ENCODE measurements at regions not wholly inside any gene's neighbourhood (a gene's known extent, or its start where the extent isn't known, plus 50 kb on each side); places are given as distances from the start of the nearest gene placed in this dataset.

GRCh38 chr7:19368491-19368925 is 223.3 kb upstream of the FERD3L start:
- ATAC-seq (no peak), DNase-seq (no peak)
- 14 to 20% (median 19%) methylated on average over 7 of the region's 7 CpGs for WGBS, 3 donors
- Histone ChIP-seq H3K27ac (no peak overlapping the region), H3K36me3 (ENCODE audit: insufficient read depth in 1 of 2, low read depth in 1 of 2) (no peaks in the 10 kb centered on the region), H3K4me3 (no peak overlapping the region), H3K27me3 (ENCODE audit: insufficient read depth in 3 of 3, low read length in 2 of 3) (no peaks in the 10 kb centered on the region), H3K9me3 (no peaks in the 10 kb centered on the region), H3K4me1 (no peaks in the 10 kb centered on the region)
- TF ChIP-seq CTCF (IDR thresholded peaks at IDR 0.05): no peak
- intact Hi-C loops (cut with DNase I): no loop called here

- 50 to 59% (median 59%) methylated on average over 4 of the region's 4 CpGs for WGBS, 3 donors
- H3K9me3 ChIP-seq: no peaks in the 10 kb centered on the region
- H3K4me3 ChIP-seq: no peak overlapping the region
- intact Hi-C loops (cut with DNase I): no loop called here
- no peaks in the 10 kb centered on the region for H3K4me1 ChIP-seq
- no peak for TF ChIP-seq CTCF (IDR thresholded peaks at IDR 0.05)
- H3K27me3 ChIP-seq (ENCODE audit: insufficient read depth in 3 of 3, low read length in 2 of 3): no peaks in the 10 kb centered on the region
- no peaks in the 10 kb centered on the region for H3K36me3 ChIP-seq (ENCODE audit: insufficient read depth in 1 of 2, low read depth in 1 of 2)
- H3K27ac ChIP-seq: no peak overlapping the region
- ATAC-seq (no peak), DNase-seq (no peak)
Observed at GRCh38 chr7:19364950-19365349, 219.7 kb upstream of the FERD3L start.

GRCh38 chr7:19362099-19362498 is 216.9 kb upstream of the FERD3L start:
- no peak for ATAC-seq
- H3K27ac ChIP-seq: no peak overlapping the region
- H3K9me3 ChIP-seq: no peaks in the 10 kb centered on the region
- intact Hi-C loops (cut with DNase I): no loop called here
- H3K36me3 ChIP-seq (ENCODE audit: insufficient read depth in 1 of 2, low read depth in 1 of 2): no peaks in the 10 kb centered on the region
- no peak overlapping the region for H3K4me3 ChIP-seq
- H3K27me3 ChIP-seq (ENCODE audit: insufficient read depth in 3 of 3, low read length in 2 of 3): no peaks in the 10 kb centered on the region
- DNase-seq: no peak
- WGBS, 3 donors: 90 to 92% (median 90%) methylated on average over 2 of the region's 2 CpGs
- no peak for TF ChIP-seq CTCF (IDR thresholded peaks at IDR 0.05)
- H3K4me1 ChIP-seq: no peaks in the 10 kb centered on the region

GRCh38 chr7:19353180-19353579 is 208.0 kb upstream of the FERD3L start:
- Histone ChIP-seq H3K4me3 (no peak overlapping the region), H3K27ac (no peak overlapping the region), H3K27me3 (ENCODE audit: insufficient read depth in 3 of 3, low read length in 2 of 3) (no peaks in the 10 kb centered on the region), H3K4me1 (no peaks in the 10 kb centered on the region), H3K9me3 (no peaks in the 10 kb centered on the region), H3K36me3 (ENCODE audit: insufficient read depth in 1 of 2, low read depth in 1 of 2) (no peaks in the 10 kb centered on the region)
- DNase-seq: no peak
- WGBS, 3 donors: 81 to 91% (median 88%) methylated on average over 2 of the region's 2 CpGs
- no peak for ATAC-seq
- TF ChIP-seq CTCF (IDR thresholded peaks at IDR 0.05): no peak
- intact Hi-C loops (cut with DNase I): no loop called here

- intact Hi-C loops (cut with DNase I): no loop called here
- Histone ChIP-seq H3K4me3 (no peak overlapping the region), H3K36me3 (ENCODE audit: insufficient read depth in 1 of 2, low read depth in 1 of 2) (no peaks in the 10 kb centered on the region), H3K4me1 (no peaks in the 10 kb centered on the region), H3K27me3 (ENCODE audit: insufficient read depth in 3 of 3, low read length in 2 of 3) (no peaks in the 10 kb centered on the region), H3K9me3 (no peaks in the 10 kb centered on the region), H3K27ac (no peak overlapping the region)
- ATAC-seq (no peak), DNase-seq (no peak)
- 18 to 35% (median 21%) methylated on average over 1 of the region's 1 CpG for WGBS, 3 donors
- no peak for TF ChIP-seq CTCF (IDR thresholded peaks at IDR 0.05)
Observed at GRCh38 chr7:19352305-19352695, 207.1 kb upstream of the FERD3L start.
